SHP77 (cell line): ENCODE measurements at regions not wholly inside any gene's neighbourhood (a gene's known extent, or its start where the extent isn't known, plus 50 kb on each side); places are given as distances from the start of the nearest gene placed in this dataset.
A peak's percentile ranks its signal among the peaks of the same experiment; 100 is the strongest.

Source experiments
- DNase-seq, 2 experiments: peaks; one replicate each; lab custom pipeline; 2025; lab: John Stamatoyannopoulos, UW

GRCh38 chr5:89930591-89931392 is 478.8 kb downstream of the CETN3 start:
- no peak for DNase-seq

GRCh38 chr5:89929834-89930233 is 479.7 kb downstream of the CETN3 start:
- DNase-seq, result no peak

- DNase-seq, result no peak
Measured at GRCh38 chr5:89929173-89929572, 480.4 kb downstream of the CETN3 start.

DNA sequence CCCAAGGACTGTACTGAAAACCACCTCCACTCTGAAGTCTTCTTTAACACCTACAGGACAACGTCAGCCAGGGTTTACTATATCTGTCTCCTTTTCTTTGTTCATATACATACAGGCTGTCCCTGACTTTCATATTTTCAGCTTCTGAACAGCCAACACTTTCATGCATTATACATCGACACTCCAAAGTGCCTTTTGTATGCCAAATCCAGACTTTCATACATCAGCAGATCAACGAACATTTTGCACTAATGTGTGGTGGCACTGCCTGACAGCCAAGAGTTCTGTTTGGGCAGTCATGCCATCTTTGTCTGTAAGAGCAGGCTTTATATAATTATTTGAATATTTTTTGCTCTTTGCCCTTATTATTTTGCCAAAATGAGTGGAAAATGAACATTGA is 487.4 kb downstream of the CETN3 start:
- DNase-seq, result no peak

- DNase-seq, result no peak
Measured at GRCh38 chr5:89917112-89917511, 492.4 kb downstream of the CETN3 start.

DNA sequence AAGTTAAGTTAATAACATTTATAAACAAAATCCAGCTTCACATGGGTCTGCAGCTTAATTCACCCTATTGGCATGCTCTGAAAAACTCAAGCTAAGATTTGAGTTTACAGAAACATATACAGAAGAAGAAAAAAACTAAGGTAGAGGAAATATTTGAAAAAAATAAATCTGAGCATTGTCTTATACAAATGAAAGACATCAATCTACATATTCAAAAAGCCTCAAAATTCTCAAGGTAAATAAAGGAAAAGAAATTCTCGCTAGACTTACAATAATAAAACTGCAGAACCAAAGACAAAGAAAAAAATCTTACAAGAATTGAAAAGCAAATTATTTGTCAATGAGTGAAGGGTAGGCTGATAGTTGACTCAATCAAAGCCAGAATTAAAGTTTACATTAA is 493.4 kb downstream of the CETN3 start:
- no peak for DNase-seq

- DNase-seq, result no peak
Measured at GRCh38 chr5:89908876-89909275, 500.7 kb downstream of the CETN3 start.

- no peak for DNase-seq
Measured at GRCh38 chr5:89904442-89904841, 505.1 kb downstream of the CETN3 start.

GRCh38 chr5:89901983-89902382 is 507.6 kb downstream of the CETN3 start:
- DNase-seq, result no peak

GRCh38 chr5:89901346-89901745 is 508.2 kb downstream of the CETN3 start:
- DNase-seq, result no peak

- no peak for DNase-seq
Measured at GRCh38 chr5:89900346-89900745, 509.2 kb downstream of the CETN3 start.

GRCh38 chr5:89899559-89899958 is 510.0 kb downstream of the CETN3 start:
- DNase-seq, result no peak

DNA sequence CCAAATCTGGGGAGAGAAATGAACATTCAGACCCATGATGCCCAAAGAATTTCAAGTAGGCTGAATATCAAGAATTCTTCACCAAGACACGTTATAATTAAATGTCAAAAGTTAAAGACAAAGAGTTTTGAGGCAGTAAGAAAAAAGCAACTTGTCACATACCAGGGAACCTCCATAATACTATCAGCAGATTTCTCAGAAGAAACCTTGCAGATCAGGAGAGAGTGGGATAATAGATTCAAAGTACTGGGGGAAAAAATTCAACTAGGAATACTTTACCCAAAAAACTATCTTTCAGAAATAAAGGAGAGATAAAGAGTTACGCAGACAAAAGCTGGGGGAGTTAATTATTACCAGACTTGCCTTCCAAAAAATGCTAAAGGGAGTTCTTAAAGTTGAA is 516.0 kb downstream of the CETN3 start:
- DNase-seq, result no peak

- DNase-seq, result no peak
Measured at GRCh38 chr5:89885670-89886069, 523.9 kb downstream of the CETN3 start.

- DNase-seq, result no peak
Measured at GRCh38 chr5:89883967-89884366, 525.6 kb downstream of the CETN3 start.

DNA sequence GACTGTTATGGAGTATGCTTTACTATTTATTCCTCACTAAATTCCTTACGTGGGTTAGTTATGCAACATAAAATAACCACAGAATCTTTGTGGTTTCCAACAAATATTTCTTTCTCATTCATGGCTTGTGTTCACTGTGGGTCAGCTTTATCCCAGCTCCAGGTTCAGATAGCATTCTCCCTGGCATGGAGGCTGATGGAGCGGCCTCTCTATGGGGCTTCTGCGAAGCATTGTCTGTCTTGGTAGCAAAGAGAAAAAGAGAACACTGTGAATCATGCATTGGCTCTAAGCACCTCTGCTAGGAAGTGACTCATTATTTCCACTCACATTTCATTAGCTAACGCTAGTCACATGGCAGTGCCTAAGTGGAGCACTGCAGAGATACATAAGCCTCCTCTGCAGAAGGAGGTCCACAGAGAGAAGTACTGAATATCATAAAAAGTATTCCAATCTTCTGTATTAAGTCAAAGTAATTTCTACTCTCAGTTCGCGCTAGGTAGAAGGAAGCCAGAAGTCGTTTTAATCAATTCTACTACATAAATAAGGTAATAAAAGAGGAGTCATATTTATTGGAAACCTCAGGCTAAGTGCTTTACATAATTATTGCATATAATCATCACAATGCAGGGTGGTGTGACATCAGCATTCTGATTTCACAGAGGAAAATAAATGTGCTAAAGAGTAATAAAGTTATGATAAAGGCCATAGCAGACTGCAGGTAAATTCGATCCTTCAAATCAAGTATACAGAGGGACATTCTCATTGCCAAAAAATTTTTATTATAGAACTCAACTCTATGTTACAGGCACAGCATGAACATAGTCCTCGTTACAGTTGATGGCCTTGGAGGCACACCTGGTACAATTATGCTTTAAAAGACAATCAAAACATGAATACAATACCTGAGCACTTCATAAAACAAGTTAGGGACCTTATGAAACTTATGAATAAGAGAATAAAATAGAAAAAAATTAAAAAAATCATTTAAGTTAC is 531.1 kb downstream of the CETN3 start:
- peak in 1 of 2 experiments; percentile 1 for DNase-seq

- no peak for DNase-seq
Measured at GRCh38 chr5:89871906-89872305, 537.6 kb downstream of the CETN3 start.

DNA sequence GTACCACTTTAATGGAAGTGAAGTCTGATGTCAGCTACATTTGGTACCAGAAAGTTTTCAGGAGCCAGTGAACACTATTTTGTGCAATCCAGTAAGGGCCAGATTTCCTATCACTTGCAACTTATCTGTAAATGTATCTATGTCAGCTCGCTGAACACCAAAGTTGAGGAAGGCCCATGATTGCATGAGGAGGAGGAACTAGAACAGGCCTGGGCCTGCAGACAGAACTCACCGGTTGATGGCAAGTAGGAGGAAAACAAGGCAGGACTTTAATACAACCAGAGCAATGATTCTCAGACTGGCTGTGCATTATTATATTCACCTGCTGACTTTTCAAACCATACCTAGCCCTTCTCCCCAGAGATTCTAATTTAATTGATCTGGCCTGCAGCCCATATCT is 540.2 kb downstream of the CETN3 start:
- DNase-seq, result no peak

DNA sequence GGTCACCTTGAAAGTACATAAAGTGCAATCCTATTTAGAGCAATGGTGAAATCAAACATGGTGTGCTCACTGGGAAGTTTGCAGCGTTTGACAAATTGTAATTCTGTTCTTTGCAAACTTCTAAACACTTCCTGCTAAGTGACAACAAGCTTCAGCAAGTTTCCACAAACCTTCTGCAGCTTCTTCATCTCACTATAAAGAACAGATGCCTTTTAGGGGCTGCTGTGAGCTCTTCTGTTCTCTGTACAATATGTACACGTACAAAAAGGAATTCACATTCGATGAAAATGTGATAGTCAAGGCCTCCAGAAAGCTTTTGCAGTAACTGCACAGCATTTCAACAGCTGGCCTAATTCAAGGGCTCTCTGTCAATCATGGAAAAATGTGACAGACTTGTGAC is 543.1 kb downstream of the CETN3 start:
- no peak for DNase-seq

DNA sequence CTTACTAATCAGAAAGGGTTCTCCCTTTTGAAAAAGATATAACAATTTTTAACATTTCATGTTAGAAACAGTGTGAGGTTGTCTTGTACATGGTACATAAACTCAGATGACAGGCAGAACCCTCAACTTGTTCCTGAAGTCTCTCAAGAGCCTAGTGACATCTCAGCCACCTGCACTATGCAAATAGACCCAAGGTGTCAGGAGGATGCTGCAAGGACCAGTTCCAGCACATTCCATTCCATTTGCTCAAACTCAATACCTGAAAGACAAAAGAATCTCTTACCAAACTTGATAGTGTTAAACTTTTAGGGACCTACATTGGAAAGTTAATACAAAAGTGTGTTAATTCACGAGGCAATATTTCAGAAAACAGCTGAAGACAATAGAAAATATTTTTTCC is 544.6 kb downstream of the CETN3 start:
- no peak for DNase-seq

DNA sequence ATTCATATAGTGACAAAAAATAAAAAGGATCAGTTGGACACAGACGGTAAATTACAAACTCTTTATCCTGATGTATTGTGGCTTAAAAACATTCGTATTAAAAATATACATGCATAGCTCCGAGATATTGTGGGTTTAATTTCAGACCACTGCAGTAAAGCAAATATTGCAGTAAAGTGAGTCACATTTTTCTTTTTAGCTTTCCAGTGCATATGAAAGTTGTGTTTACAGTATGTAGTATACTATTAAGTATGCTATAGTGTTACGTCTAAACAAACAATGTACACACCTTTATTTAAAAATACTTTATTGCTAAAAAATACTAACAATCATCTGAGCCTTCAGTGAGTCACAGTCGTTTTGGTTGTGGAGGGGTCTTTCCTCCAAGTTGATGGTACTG is 551.8 kb downstream of the CETN3 start:
- DNase-seq, result no peak

DNA sequence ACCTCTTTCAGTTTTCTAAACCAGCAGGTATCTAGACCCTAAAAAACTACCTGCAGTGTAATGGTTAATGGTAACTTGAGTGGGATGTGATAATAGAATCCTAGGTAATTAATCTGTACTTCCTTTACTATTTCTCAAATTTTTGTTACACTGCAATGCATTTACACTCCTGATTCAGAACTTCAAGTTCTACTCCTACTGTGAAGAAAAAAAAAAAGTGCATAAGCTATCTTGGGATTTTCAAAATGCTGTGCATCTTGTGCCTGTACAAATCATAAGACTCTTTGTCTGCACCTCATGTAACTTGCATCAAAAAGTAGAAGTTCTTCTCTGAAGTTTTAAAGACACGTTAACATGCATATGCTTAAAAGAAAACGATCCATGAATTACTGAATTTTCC is 554.1 kb downstream of the CETN3 start:
- DNase-seq, result no peak

- no peak for DNase-seq
Measured at GRCh38 chr5:89851911-89852310, 557.6 kb downstream of the CETN3 start.
